GM04503 (cell line): ENCODE measurements at regions not wholly inside any gene's neighbourhood (a gene's known extent, or its start where the extent isn't known, plus 50 kb on each side); places are given as distances from the start of the nearest gene placed in this dataset.
"Not testable (repeated sequence)": the region's sequence is repeated elsewhere in the genome, so short reads cannot be mapped to it uniquely, and the experiment has no call there.

Experiments
- DNase-seq: peaks from one replicate; pipeline ENCODE4 v3.0.0-alpha.2; 2012; ENCODE audit warnings: low read depth

- DNase-seq = no peak
Observed at GRCh38 chr2:145572238-145572637, 1052.3 kb upstream of the ZEB2 start.

- no peak for DNase-seq
Observed at GRCh38 chr2:145569108-145569507, 1049.2 kb upstream of the ZEB2 start.

- no peak for DNase-seq
Observed at GRCh38 chr2:145563741-145564615, 1044.1 kb upstream of the ZEB2 start.

GRCh38 chr2:145561152-145561551 lies 1041.2 kb upstream of the ZEB2 start:
- DNase-seq = no peak

GRCh38 chr2:145558617-145559350 lies 1038.9 kb upstream of the ZEB2 start:
- no peak for DNase-seq

GRCh38 chr2:145555360-145555759 lies 1035.4 kb upstream of the ZEB2 start:
- DNase-seq = no peak

GRCh38 chr2:145551686-145552085 lies 1031.8 kb upstream of the ZEB2 start:
- DNase-seq = no peak

- no peak for DNase-seq
Observed at GRCh38 chr2:145548479-145548878, 1028.6 kb upstream of the ZEB2 start.

GRCh38 chr2:145547620-145548019 lies 1027.7 kb upstream of the ZEB2 start:
- DNase-seq = no peak

GRCh38 chr2:145546091-145546490 lies 1026.2 kb upstream of the ZEB2 start:
- DNase-seq = no peak

- no peak for DNase-seq
Observed at GRCh38 chr2:145543856-145544255, 1023.9 kb upstream of the ZEB2 start.

GRCh38 chr2:145543155-145543554 lies 1023.2 kb upstream of the ZEB2 start:
- no peak for DNase-seq

- DNase-seq = no peak
Observed at GRCh38 chr2:145541028-145541427, 1021.1 kb upstream of the ZEB2 start.

GRCh38 chr2:145538661-145539350 lies 1018.9 kb upstream of the ZEB2 start:
- DNase-seq = no peak

GRCh38 chr2:145530653-145531052 lies 1010.7 kb upstream of the ZEB2 start:
- DNase-seq = no peak

GRCh38 chr2:145524836-145525235 lies 1004.9 kb upstream of the ZEB2 start:
- DNase-seq = no peak

GRCh38 chr2:145524303-145524702 lies 1004.4 kb upstream of the ZEB2 start:
- no peak for DNase-seq

- DNase-seq = not testable (repeated sequence)
Observed at GRCh38 chr2:145519254-145519653, 999.3 kb upstream of the ZEB2 start.

- no peak for DNase-seq
Observed at GRCh38 chr2:145511946-145512345, 992.0 kb upstream of the ZEB2 start.

- no peak for DNase-seq
Observed at GRCh38 chr2:145503511-145503910, 983.6 kb upstream of the ZEB2 start.

- no peak for DNase-seq
Observed at GRCh38 chr2:145501920-145502319, 982.0 kb upstream of the ZEB2 start.

GRCh38 chr2:145495590-145495989 lies 975.7 kb upstream of the ZEB2 start:
- no peak for DNase-seq

- DNase-seq = no peak
Observed at GRCh38 chr2:145494441-145494840, 974.5 kb upstream of the ZEB2 start.
